Activated CD4-positive, alpha-beta T cell treated with anti-CD3 and anti-CD28 coated beads for 36 hours (primary cell): ENCODE measurements at regions not wholly inside any gene's neighbourhood (a gene's known extent, or its start where the extent isn't known, plus 50 kb on each side); places are given as distances from the start of the nearest gene placed in this dataset.

Experiments
- ATAC-seq: fragments of 200-7000 bp; cut with Tn5 transposase; one replicate; pipeline ENCODE4 v1.10.0; 2021; ENCODE audit warnings: mild to moderate bottlenecking, moderate library complexity
- CTCF ChIA-PET: fragments of 350-600 bp; sonication (Branson Sonifier 250); formaldehyde crosslinking; loops from one replicate; lab custom pipeline; 2021; ENCODE audit warnings: antibody characterized with exemption; lab: Charles Lee
- POLR2A ChIA-PET: fragments of 350-600 bp; sonication (Branson Sonifier 250); formaldehyde crosslinking; loops from one replicate; lab custom pipeline; 2021; ENCODE audit warnings: antibody characterized with exemption, inconsistent platforms; lab: Charles Lee
- DNase-seq: peaks from one replicate; pipeline ENCODE4 v3.0.0-alpha.2; 2020
- H3K27ac Mint-ChIP-seq: one replicate; pipeline ENCODE4 v1.8.0; 2021; ENCODE audit warnings: mixed read lengths
- H3K27me3 Mint-ChIP-seq: one replicate; pipeline ENCODE4 v1.8.0; 2021; ENCODE audit warnings: mixed read lengths
- H3K36me3 Mint-ChIP-seq: one replicate; pipeline ENCODE4 v1.8.0; 2021; ENCODE audit warnings: low read depth, mixed read lengths
- H3K4me1 Mint-ChIP-seq: one replicate; pipeline ENCODE4 v1.8.0; 2021; ENCODE audit warnings: mixed read lengths
- H3K4me3 Mint-ChIP-seq: one replicate; pipeline ENCODE4 v1.8.0; 2021; ENCODE audit warnings: mild to moderate bottlenecking, moderate library complexity, mixed read lengths
- H3K9me3 Mint-ChIP-seq: one replicate; pipeline ENCODE4 v1.8.0; 2021; ENCODE audit warnings: low read depth, mixed read lengths
- intact Hi-C, 2 experiments: fragments of 100-400 bp; cut with DNase I in 1 of 2; cut with micrococcal nuclease in 1 of 2; formaldehyde crosslinking; loops; one replicate each; pipeline versions ENCODE4 v1.14.2 to v1.15.1; 2022 to 2024; cut with DNase I, micrococcal nuclease

- no peaks in the 10 kb centered on the region for H3K36me3 Mint-ChIP-seq
- no peaks in the 10 kb centered on the region for H3K27me3 Mint-ChIP-seq
- intact Hi-C loops: no loop called here
- ATAC-seq (no peak), DNase-seq (no peak)
- ChIA-PET CTCF (no interaction called here), POLR2A (no interaction called here)
- H3K4me1 Mint-ChIP-seq: no peaks in the 10 kb centered on the region
- H3K4me3 Mint-ChIP-seq: no peak overlapping the region
- no peak overlapping the region for H3K27ac Mint-ChIP-seq
- H3K9me3 Mint-ChIP-seq: peaks cover 4% of the 10 kb centered on the region
Observed at GRCh38 chr5:89855417-89855816, 554.1 kb downstream of the CETN3 start.

GRCh38 chr5:89851911-89852310 is 557.6 kb downstream of the CETN3 start:
- Mint-ChIP-seq H3K9me3 (no peaks in the 10 kb centered on the region), H3K4me3 (no peak overlapping the region), H3K27me3 (no peaks in the 10 kb centered on the region), H3K36me3 (no peaks in the 10 kb centered on the region), H3K4me1 (no peaks in the 10 kb centered on the region), H3K27ac (no peak overlapping the region)
- ChIA-PET POLR2A (no interaction called here), CTCF (no interaction called here)
- intact Hi-C loops: no loop called here
- no peak for ATAC-seq
- no peak for DNase-seq

- intact Hi-C loops: no loop called here
- ChIA-PET POLR2A (no interaction called here), CTCF (no interaction called here)
- DNase-seq: no peak
- H3K27me3 Mint-ChIP-seq: no peaks in the 10 kb centered on the region
- H3K9me3 Mint-ChIP-seq: no peaks in the 10 kb centered on the region
- no peak overlapping the region for H3K4me3 Mint-ChIP-seq
- no peaks in the 10 kb centered on the region for H3K4me1 Mint-ChIP-seq
- no peaks in the 10 kb centered on the region for H3K36me3 Mint-ChIP-seq
- no peak for ATAC-seq
- H3K27ac Mint-ChIP-seq: no peak overlapping the region
Observed at GRCh38 chr5:89850513-89850865, 559.1 kb downstream of the CETN3 start.

- no peaks in the 10 kb centered on the region for H3K36me3 Mint-ChIP-seq
- ATAC-seq (no peak), DNase-seq (no peak)
- POLR2A ChIA-PET: no interaction called here
- CTCF ChIA-PET: no interaction called here
- no peak overlapping the region for H3K27ac Mint-ChIP-seq
- no peaks in the 10 kb centered on the region for H3K27me3 Mint-ChIP-seq
- H3K9me3 Mint-ChIP-seq: no peaks in the 10 kb centered on the region
- no peaks in the 10 kb centered on the region for H3K4me1 Mint-ChIP-seq
- H3K4me3 Mint-ChIP-seq: no peak overlapping the region
- intact Hi-C loops: no loop called here
Observed at GRCh38 chr5:89849830-89850512, 559.6 kb downstream of the CETN3 start.

- ChIA-PET CTCF (no interaction called here), POLR2A (no interaction called here)
- DNase-seq: no peak
- Mint-ChIP-seq H3K4me3 (no peak overlapping the region), H3K36me3 (no peaks in the 10 kb centered on the region), H3K27ac (no peak overlapping the region), H3K27me3 (no peaks in the 10 kb centered on the region), H3K9me3 (no peaks in the 10 kb centered on the region), H3K4me1 (no peaks in the 10 kb centered on the region)
- ATAC-seq: no peak
- intact Hi-C loops: no loop called here
Observed at GRCh38 chr5:89847743-89848142, 561.8 kb downstream of the CETN3 start.

- no peaks in the 10 kb centered on the region for H3K9me3 Mint-ChIP-seq
- no peak overlapping the region for H3K4me3 Mint-ChIP-seq
- CTCF ChIA-PET: no interaction called here
- POLR2A ChIA-PET: no interaction called here
- H3K4me1 Mint-ChIP-seq: no peaks in the 10 kb centered on the region
- H3K36me3 Mint-ChIP-seq: no peaks in the 10 kb centered on the region
- H3K27ac Mint-ChIP-seq: no peak overlapping the region
- DNase-seq (no peak), ATAC-seq (no peak)
- intact Hi-C loops: no loop called here
- H3K27me3 Mint-ChIP-seq: no peaks in the 10 kb centered on the region
Observed at GRCh38 chr5:89844548-89844947, 565.0 kb downstream of the CETN3 start.

GRCh38 chr5:89842531-89842930 is 567.0 kb downstream of the CETN3 start:
- no peaks in the 10 kb centered on the region for H3K4me1 Mint-ChIP-seq
- DNase-seq: no peak
- no peak overlapping the region for H3K4me3 Mint-ChIP-seq
- intact Hi-C loops: no loop called here
- H3K9me3 Mint-ChIP-seq: no peaks in the 10 kb centered on the region
- ChIA-PET POLR2A (no interaction called here), CTCF (no interaction called here)
- no peaks in the 10 kb centered on the region for H3K36me3 Mint-ChIP-seq
- ATAC-seq: no peak
- no peaks in the 10 kb centered on the region for H3K27me3 Mint-ChIP-seq
- no peak overlapping the region for H3K27ac Mint-ChIP-seq

- H3K27ac Mint-ChIP-seq: no peak overlapping the region
- intact Hi-C loops: no loop called here
- CTCF ChIA-PET: interaction anchor here (0.6 kb wide), 1 partner anchor 9 kb away, joined by 4 read pairs; no protein-coding TSS in a partner anchor
- H3K4me1 Mint-ChIP-seq: no peaks in the 10 kb centered on the region
- POLR2A ChIA-PET: no interaction called here
- ATAC-seq (no peak), DNase-seq (no peak)
- no peaks in the 10 kb centered on the region for H3K36me3 Mint-ChIP-seq
- no peak overlapping the region for H3K4me3 Mint-ChIP-seq
- no peaks in the 10 kb centered on the region for H3K9me3 Mint-ChIP-seq
- no peaks in the 10 kb centered on the region for H3K27me3 Mint-ChIP-seq
Observed at GRCh38 chr5:89840906-89841305, 568.6 kb downstream of the CETN3 start.

- Mint-ChIP-seq H3K36me3 (no peaks in the 10 kb centered on the region), H3K4me1 (no peaks in the 10 kb centered on the region), H3K4me3 (no peak overlapping the region), H3K27ac (no peak overlapping the region), H3K27me3 (no peaks in the 10 kb centered on the region), H3K9me3 (peaks cover 2% of the 10 kb centered on the region)
- DNase-seq (no peak), ATAC-seq (no peak)
- ChIA-PET CTCF (interaction anchor here (1.9 kb wide), 1 partner anchor 12 kb away, joined by 4 read pairs; no protein-coding TSS in a partner anchor), POLR2A (no interaction called here)
- intact Hi-C loops: no loop called here
Observed at GRCh38 chr5:89830691-89831090, 578.9 kb downstream of the CETN3 start.

- DNase-seq: no peak
- no peaks in the 10 kb centered on the region for H3K36me3 Mint-ChIP-seq
- ChIA-PET CTCF (no interaction called here), POLR2A (no interaction called here)
- peaks cover 4% of the 10 kb centered on the region for H3K9me3 Mint-ChIP-seq
- H3K4me3 Mint-ChIP-seq: no peak overlapping the region
- intact Hi-C loops: no loop called here
- H3K4me1 Mint-ChIP-seq: no peaks in the 10 kb centered on the region
- ATAC-seq: no peak
- no peak overlapping the region for H3K27ac Mint-ChIP-seq
- H3K27me3 Mint-ChIP-seq: no peaks in the 10 kb centered on the region
Observed at GRCh38 chr5:89827960-89828359, 581.6 kb downstream of the CETN3 start.

GRCh38 chr5:89827359-89827758 is 582.2 kb downstream of the CETN3 start:
- Mint-ChIP-seq H3K27me3 (no peaks in the 10 kb centered on the region), H3K4me3 (no peak overlapping the region)
- POLR2A ChIA-PET: no interaction called here

GRCh38 chr5:89826938-89827337 is 582.6 kb downstream of the CETN3 start:
- POLR2A ChIA-PET: no interaction called here
- Mint-ChIP-seq H3K4me3 (no peak overlapping the region), H3K27ac (no peak overlapping the region), H3K4me1 (no peaks in the 10 kb centered on the region), H3K27me3 (no peaks in the 10 kb centered on the region), H3K36me3 (no peaks in the 10 kb centered on the region), H3K9me3 (peaks cover 4% of the 10 kb centered on the region)
- ATAC-seq (no peak), DNase-seq (no peak)
- CTCF ChIA-PET: no interaction called here
- intact Hi-C loops: no loop called here

More at GRCh38 chr5:89827359-89827758, 582.2 kb downstream of the CETN3 start:
- CTCF ChIA-PET: no interaction called here
- no peaks in the 10 kb centered on the region for H3K36me3 Mint-ChIP-seq
- no peak overlapping the region for H3K27ac Mint-ChIP-seq
- H3K9me3 Mint-ChIP-seq: peaks cover 4% of the 10 kb centered on the region
- DNase-seq (no peak), ATAC-seq (no peak)
- H3K4me1 Mint-ChIP-seq: no peaks in the 10 kb centered on the region
- intact Hi-C loops: no loop called here
